GM19452 (cell line): ENCODE measurements at regions not wholly inside any gene's neighbourhood (a gene's known extent, or its start where the extent isn't known, plus 50 kb on each side); places are given as distances from the start of the nearest gene placed in this dataset.
"Not testable (repeated sequence)": the region's sequence is repeated elsewhere in the genome, so short reads cannot be mapped to it uniquely, and the experiment has no call there.

Experiments used
- ATAC-seq: cut with Tn5 transposase; IDR thresholded peaks from one replicate; pipeline ENCODE4 v1.9.1; 2021; ENCODE audit not compliant: unreplicated experiment

- no peak for ATAC-seq
Observed at GRCh38 chr10:17538941-17539340, 78.2 kb downstream of the HACD1 start.

- ATAC-seq, result no peak
Observed at GRCh38 chr10:17537281-17537680, 79.9 kb downstream of the HACD1 start.

GRCh38 chr10:17536221-17536620, 81.0 kb downstream of the HACD1 start:
- no peak for ATAC-seq

- ATAC-seq, result no peak
Observed at GRCh38 chr10:17533731-17534130, 79.3 kb upstream of the ST8SIA6 start.

GRCh38 chr10:17528306-17528862, 74.0 kb upstream of the ST8SIA6 start:
- no peak for ATAC-seq

GRCh38 chr10:17527514-17528146, 73.2 kb upstream of the ST8SIA6 start:
- no peak for ATAC-seq

GRCh38 chr10:17526571-17526970, 72.2 kb upstream of the ST8SIA6 start:
- ATAC-seq, result not testable (repeated sequence)

- no peak for ATAC-seq
Observed at GRCh38 chr10:17523917-17524316, 69.5 kb upstream of the ST8SIA6 start.

GRCh38 chr10:17523246-17523753, 68.9 kb upstream of the ST8SIA6 start:
- ATAC-seq, result no peak

- not testable (repeated sequence) for ATAC-seq
Observed at GRCh38 chr10:17522269-17522668, 67.9 kb upstream of the ST8SIA6 start.

- ATAC-seq, result no peak
Observed at GRCh38 chr10:17519457-17519856, 65.1 kb upstream of the ST8SIA6 start.

- ATAC-seq, result no peak
Observed at GRCh38 chr10:17518338-17518737, 63.9 kb upstream of the ST8SIA6 start.

GRCh38 chr10:17516376-17516775, 62.0 kb upstream of the ST8SIA6 start:
- ATAC-seq, result no peak

- no peak for ATAC-seq
Observed at GRCh38 chr10:17512341-17513001, 58.1 kb upstream of the ST8SIA6 start.

- ATAC-seq, result peak; percentile 68
Observed at GRCh38 chr10:17510242-17510908, 56.0 kb upstream of the ST8SIA6 start.

- ATAC-seq, result no peak
Observed at GRCh38 chr10:17507538-17507937, 53.1 kb upstream of the ST8SIA6 start.

- no peak for ATAC-seq
Observed at GRCh38 chr10:17506856-17507471, 52.6 kb upstream of the ST8SIA6 start.

GRCh38 chr10:17506390-17506789, 52.0 kb upstream of the ST8SIA6 start:
- no peak for ATAC-seq

- no peak for ATAC-seq
Observed at GRCh38 chr10:17504547-17505245, 50.3 kb upstream of the ST8SIA6 start.
